Coronary artery (tissue), 2 donors: ENCODE measurements at regions not wholly inside any gene's neighbourhood (a gene's known extent, or its start where the extent isn't known, plus 50 kb on each side); places are given as distances from the start of the nearest gene placed in this dataset.

ENCODE experiments used
- DNase-seq: peaks from one replicate; pipeline ENCODE4 v3.0.0-alpha.2; 2017; ENCODE audit warnings: low spot score
- H3K27ac ChIP-seq, 2 donors: fragments of 200-600 bp; sonication (generic); one replicate each; pipeline ENCODE4 v1.5.1; 2016 to 2019
- H3K4me3 ChIP-seq: fragments of 200-600 bp; sonication (generic); 2 replicates; pipeline ENCODE4 v1.5.1; 2016; ENCODE audit warnings: mild to moderate bottlenecking, moderate library complexity
- TF ChIP-seq, protein P1 (sequence below): fragments of 200-600 bp; sonication (generic); IDR thresholded peaks from one replicate; pipeline ENCODE4 v1.5.1; 2019; ENCODE audit warnings: antibody characterized with exemption

DNA sequence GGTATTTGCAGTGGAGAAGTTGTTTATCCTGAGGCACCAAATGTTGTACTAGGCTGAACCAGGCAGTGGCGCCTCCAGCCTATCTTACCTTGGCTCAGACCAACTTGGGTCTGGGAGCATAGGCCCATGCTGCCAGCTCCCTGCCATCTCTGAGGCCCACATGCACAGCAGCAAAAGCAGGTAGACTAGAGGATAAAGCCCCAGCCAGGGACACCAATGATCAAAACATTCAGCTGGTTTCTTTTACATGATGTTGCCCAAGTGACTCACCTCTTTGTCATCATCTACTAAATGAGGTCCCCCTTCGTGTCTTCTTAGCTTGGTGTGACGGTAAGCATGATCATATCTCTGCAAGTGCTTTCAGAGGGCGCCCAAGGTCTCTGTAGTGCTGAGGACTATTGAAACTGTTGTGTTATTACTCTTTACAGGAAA is 112.1 kb upstream of the DRD2 start:
- TF ChIP-seq, protein P1, sequence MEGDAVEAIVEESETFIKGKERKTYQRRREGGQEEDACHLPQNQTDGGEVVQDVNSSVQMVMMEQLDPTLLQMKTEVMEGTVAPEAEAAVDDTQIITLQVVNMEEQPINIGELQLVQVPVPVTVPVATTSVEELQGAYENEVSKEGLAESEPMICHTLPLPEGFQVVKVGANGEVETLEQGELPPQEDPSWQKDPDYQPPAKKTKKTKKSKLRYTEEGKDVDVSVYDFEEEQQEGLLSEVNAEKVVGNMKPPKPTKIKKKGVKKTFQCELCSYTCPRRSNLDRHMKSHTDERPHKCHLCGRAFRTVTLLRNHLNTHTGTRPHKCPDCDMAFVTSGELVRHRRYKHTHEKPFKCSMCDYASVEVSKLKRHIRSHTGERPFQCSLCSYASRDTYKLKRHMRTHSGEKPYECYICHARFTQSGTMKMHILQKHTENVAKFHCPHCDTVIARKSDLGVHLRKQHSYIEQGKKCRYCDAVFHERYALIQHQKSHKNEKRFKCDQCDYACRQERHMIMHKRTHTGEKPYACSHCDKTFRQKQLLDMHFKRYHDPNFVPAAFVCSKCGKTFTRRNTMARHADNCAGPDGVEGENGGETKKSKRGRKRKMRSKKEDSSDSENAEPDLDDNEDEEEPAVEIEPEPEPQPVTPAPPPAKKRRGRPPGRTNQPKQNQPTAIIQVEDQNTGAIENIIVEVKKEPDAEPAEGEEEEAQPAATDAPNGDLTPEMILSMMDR: no peak
- no peak overlapping the region for H3K27ac ChIP-seq
- H3K4me3 ChIP-seq: no peak overlapping the region
- no peak for DNase-seq

DNA sequence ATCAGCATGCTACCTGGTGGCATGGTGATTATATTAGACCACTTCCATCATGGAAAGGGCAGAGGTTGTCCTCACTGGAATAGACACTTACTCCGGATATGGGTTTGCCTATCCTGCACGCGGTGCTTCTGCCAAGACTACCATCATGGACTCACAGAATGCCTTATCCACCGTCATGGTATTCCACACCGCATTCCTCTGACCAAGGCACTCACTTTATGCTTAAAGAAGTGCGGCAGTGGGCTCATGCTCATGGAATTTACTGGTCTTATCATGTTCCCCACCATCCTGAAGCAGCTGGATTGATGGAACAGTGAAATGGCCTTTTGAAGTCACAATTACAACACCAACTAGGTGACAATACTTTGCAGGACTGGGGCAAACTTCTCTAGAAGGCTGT is 109.2 kb upstream of the DRD2 start:
- TF ChIP-seq, protein P1: no peak
- no peak overlapping the region for H3K4me3 ChIP-seq
- H3K27ac ChIP-seq: no peak overlapping the region
- DNase-seq: no peak

DNA sequence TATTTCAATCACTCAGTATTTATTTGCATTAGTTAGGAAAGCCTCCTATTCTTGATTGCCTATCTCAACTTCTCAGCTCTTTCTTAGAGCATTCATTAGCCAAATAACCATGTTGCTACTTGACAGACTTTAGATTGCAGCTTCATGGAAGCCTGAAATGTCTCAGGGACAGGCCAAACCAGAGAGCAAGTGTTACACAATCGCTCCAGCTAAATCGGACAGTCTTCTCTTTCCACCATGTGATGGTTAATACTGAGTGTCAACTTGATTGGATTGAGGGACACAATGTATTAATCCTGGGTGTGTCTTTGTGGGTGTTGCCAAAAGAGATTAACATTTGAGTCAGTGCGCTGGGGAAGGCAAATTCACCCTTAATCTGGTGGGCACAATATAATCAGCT is 106.5 kb upstream of the DRD2 start:
- TF ChIP-seq, protein P1: no peak
- no peak for DNase-seq
- no peak overlapping the region for H3K4me3 ChIP-seq

DNA sequence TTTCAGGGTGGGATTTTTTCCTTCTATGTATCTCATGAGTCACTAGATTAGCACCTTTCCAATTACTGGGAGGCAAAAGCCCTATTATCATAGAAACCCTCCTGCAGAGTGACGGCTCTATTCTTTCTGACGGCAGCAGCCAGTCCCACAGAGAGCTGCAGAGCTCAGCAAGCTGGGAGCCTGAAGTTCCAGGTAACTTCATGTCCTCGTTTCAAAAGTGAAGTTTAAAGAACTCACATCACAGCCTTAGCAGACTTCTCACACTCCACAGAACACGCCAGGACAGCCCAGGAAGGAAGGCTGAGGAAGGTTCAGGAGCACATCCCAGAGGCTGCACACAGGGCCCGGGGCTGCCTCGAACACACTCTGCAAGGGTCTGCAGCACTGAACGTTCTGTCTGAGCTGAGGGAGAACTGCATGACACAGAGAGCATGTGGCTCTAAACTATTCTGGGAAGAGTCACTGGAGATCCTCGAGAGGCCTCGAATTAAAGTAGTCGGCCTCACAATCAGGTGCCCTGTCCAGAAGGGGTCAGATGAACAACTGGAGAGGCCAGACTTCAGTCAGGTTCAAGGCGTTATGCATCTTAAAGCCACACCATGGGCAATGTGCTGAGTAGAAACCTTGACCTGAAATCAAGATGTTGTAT is 104.2 kb upstream of the DRD2 start:
- no peak for DNase-seq
- Histone ChIP-seq H3K4me3 (no peak overlapping the region), H3K27ac (no peak overlapping the region)
- TF ChIP-seq, protein P1: no peak

More for the DNA sequence above, 106.5 kb upstream of the DRD2 start:
- H3K27ac ChIP-seq: no peak overlapping the region

DNA sequence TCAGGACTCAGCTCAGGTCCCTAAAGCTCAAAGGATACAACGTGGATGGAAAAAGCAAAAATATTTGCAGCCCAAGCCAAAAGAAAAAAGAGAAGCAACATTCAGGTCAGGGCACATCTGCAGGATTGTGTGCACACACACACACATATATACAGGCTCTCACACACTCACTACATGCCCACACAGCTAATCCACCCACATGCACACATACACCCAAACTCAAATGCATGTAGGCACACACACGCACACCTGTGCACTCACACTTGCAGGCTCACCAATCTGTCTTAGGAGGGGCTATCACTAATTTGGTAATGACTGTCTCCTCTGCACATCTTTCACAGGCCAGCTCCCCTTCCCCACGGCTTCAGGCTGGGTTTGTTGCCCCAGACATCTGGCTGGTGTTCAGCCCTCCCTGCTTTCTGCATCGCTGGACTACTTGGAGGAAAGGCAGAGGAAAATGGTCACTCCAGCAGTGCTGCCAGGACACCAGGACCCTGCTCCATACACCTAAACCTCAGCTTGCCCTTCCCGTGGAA is 103.6 kb upstream of the DRD2 start:
- no peak for DNase-seq
- H3K4me3 ChIP-seq: no peak overlapping the region
- TF ChIP-seq, protein P1: no peak
- no peak overlapping the region for H3K27ac ChIP-seq

DNA sequence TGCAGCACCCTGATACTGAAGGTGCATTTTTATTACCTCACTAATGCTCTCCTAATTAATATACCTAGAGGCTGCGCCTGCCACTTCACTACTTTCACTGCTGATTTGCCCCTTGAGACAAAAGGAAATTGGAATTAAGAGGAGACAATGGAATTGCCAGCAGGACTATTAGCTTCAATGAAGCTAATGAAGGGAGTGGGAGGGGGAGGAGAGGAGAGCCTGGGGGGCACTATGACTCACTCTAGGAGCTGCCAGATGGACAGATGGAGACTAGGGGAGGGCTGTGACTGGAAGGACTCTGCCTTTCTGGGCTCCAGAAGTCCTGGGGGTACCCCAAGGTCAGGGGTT is 102.8 kb upstream of the DRD2 start:
- no peak overlapping the region for H3K27ac ChIP-seq
- TF ChIP-seq, protein P1: no peak

DNA sequence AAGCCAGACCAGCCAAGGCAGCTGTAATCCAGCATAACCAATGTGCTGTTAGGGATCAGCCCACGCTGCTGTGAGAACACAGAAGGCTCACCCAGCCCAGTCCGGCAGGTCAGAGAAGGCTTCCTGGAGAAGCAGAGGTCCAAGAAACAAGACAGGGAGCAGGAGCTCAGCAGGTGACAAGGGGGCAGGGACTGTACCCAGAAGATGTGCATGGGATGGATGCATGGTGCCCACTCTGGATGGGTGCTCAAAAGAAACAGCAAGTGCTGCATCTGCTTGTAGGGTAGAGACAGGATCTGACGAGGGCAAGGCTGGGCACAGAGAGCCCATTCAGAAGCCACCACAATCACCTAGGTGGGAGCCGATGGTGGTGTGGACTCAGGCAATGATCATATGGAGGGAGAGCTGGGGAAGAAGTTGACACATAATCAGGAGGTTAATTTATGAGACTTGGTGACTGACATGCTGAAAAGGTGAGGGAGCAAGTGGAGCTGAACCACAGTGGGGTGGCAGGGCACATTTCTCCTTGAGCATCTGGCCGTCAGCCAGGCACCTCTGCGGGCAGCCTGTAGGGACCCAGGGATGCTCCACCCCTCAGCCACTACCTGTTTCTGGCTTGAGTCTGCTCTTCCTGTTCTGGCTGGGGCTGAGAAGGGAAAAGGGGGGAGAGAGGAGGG is 102.3 kb upstream of the DRD2 start:
- H3K27ac ChIP-seq: no peak overlapping the region
- no peak for DNase-seq
- no peak overlapping the region for H3K4me3 ChIP-seq
- TF ChIP-seq, protein P1: no peak

More for the DNA sequence above, 102.8 kb upstream of the DRD2 start:
- DNase-seq: no peak
- no peak overlapping the region for H3K4me3 ChIP-seq
